Esophagus muscularis mucosa (tissue), 4 donors: ENCODE measurements at regions not wholly inside any gene's neighbourhood (a gene's known extent, or its start where the extent isn't known, plus 50 kb on each side); places are given as distances from the start of the nearest gene placed in this dataset.

ENCODE experiments used
- DNase-seq: peaks from one replicate; pipeline ENCODE4 v3.0.0-alpha.2; 2017; ENCODE audit errors: extremely low spot score
- H3K27ac ChIP-seq, 4 donors: fragments of 200-600 bp; sonication (generic); replicated peaks in 1 of 4; 1 replicate in 3 of 4; 2 replicates in 1 of 4; pipeline ENCODE4 v1.5.1; 2016 to 2019; ENCODE audit warnings: mild to moderate bottlenecking in 1 of 4
- H3K27me3 ChIP-seq, 4 donors: fragments of 200-600 bp; sonication (generic); one replicate each; pipeline versions ENCODE4 v1.5.1 to v1.6.0; 2016 to 2019
- H3K36me3 ChIP-seq, 4 donors: fragments of 200-600 bp; sonication (generic); one replicate each; pipeline ENCODE4 v1.5.1; 2016 to 2019
- H3K4me1 ChIP-seq, 4 donors: fragments of 200-600 bp; sonication (generic); one replicate each; pipeline ENCODE4 v1.5.1; 2016 to 2019
- H3K4me3 ChIP-seq, 4 donors: fragments of 200-600 bp; sonication (generic); 1 replicate in 2 of 4; 2 replicates in 2 of 4; pipeline ENCODE4 v1.5.1; 2016 to 2019; ENCODE audit warnings: mild to moderate bottlenecking in 4 of 4, moderate library complexity in 1 of 4
- H3K9me3 ChIP-seq, 4 donors: fragments of 200-600 bp; sonication (generic); 1 replicate in 3 of 4; 2 replicates in 1 of 4; pipeline ENCODE4 v1.5.1; 2016 to 2019
- CTCF ChIP-seq, 3 experiments: fragments of 200-600 bp in 2 of 3; fragments of 450-650 bp in 1 of 3; sonication (generic) in 2 of 3; IDR thresholded peaks; one replicate each; pipeline ENCODE4 v1.5.1; 2017 to 2019; ENCODE audit warnings: antibody characterized with exemption in 3 of 3, mild to moderate bottlenecking in 2 of 3, moderate library complexity in 1 of 3
- EP300 ChIP-seq: sonication (generic); formaldehyde crosslinking; IDR thresholded peaks from one replicate; pipeline ENCODE4 v1.6.1; 2017; ENCODE audit warnings: antibody characterized with exemption
- POLR2A ChIP-seq: fragments of 450-650 bp; IDR thresholded peaks from one replicate; pipeline ENCODE4 v1.6.1; 2017; ENCODE audit warnings: antibody characterized with exemption, moderate library complexity, mild to moderate bottlenecking, low read depth
- POLR2AphosphoS5 ChIP-seq, 2 donors: sonication (generic); formaldehyde crosslinking; IDR thresholded peaks; one replicate each; pipeline ENCODE4 v1.6.1; 2017; ENCODE audit warnings: antibody characterized with exemption in 2 of 2
- WGBS: methylation state at CpG from one replicate; pipeline ENCODE4 v1.1.5; 2018; 5-methylcytosine and 5-hydroxymethylcytosine counted together
- intact Hi-C: fragments of 100-400 bp; cut with DNase I; formaldehyde crosslinking; loops from one replicate; pipeline ENCODE4 v1.15.1; 2023

DNA sequence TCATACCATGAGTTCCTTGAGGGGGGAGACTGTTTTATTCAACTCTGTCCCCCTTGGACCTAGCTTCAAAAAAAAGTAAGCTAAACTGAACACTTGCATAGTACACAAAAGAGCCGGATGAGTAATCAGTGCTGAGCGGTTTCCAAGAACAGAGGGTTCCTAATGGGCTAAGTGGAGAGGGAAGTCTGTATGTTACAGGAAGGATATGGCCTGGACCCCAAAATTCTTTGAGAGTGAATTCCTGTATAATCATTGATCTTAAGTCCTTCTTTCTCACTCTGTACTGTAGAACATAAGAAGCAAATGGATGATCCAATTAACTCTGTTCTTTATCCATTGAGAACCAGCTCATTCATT lies 324.7 kb upstream of the CNR1 start:
- 72% methylated on average over 2 of the region's 2 CpGs for WGBS
- intact Hi-C loops, result no loop called here

GRCh38 chr6:88490195-88490907 lies 324.2 kb upstream of the CNR1 start:
- no peak for DNase-seq
- Histone ChIP-seq H3K4me3 (no peak overlapping the region), H3K27me3 (no peaks in the 10 kb centered on the region), H3K36me3 (no peaks in the 10 kb centered on the region), H3K4me1 (no peaks in the 10 kb centered on the region), H3K9me3 (peaks cover 0 to 6% (median 0%) of the 10 kb centered on the region in 4 donors), H3K27ac (no peak overlapping the region)
- no peak for TF ChIP-seq EP300
- no peak for TF ChIP-seq POLR2AphosphoS5 (IDR thresholded peaks at IDR 0.05)
- no peak for TF ChIP-seq CTCF (IDR thresholded peaks at IDR 0.05)
- TF ChIP-seq POLR2A, result no peak
- 77% methylated on average over 6 of the region's 6 CpGs for WGBS
- intact Hi-C loops, result no loop called here

More for the DNA sequence above, 324.7 kb upstream of the CNR1 start:
- H3K27me3 ChIP-seq, result no peaks in the 10 kb centered on the region
- H3K4me1 ChIP-seq, result no peaks in the 10 kb centered on the region
- no peaks in the 10 kb centered on the region for H3K36me3 ChIP-seq
- DNase-seq, result no peak
- H3K9me3 ChIP-seq, result peaks cover 0 to 6% (median 0%) of the 10 kb centered on the region in 4 donors
- no peak overlapping the region for H3K4me3 ChIP-seq
- no peak overlapping the region for H3K27ac ChIP-seq
- no peak for TF ChIP-seq CTCF (IDR thresholded peaks at IDR 0.05)
- no peak for TF ChIP-seq POLR2A
- no peak for TF ChIP-seq POLR2AphosphoS5 (IDR thresholded peaks at IDR 0.05)
- TF ChIP-seq EP300, result no peak

GRCh38 chr6:88483424-88483823 lies 317.3 kb upstream of the CNR1 start:
- H3K4me3 ChIP-seq, result no peak overlapping the region
- H3K27ac ChIP-seq, result no peak overlapping the region
- 79% methylated on average over 2 of the region's 2 CpGs for WGBS
- DNase-seq, result no peak
- TF ChIP-seq CTCF (IDR thresholded peaks at IDR 0.05) (no peak), EP300 (no peak), POLR2A (no peak), POLR2AphosphoS5 (IDR thresholded peaks at IDR 0.05) (no peak)
- no peaks in the 10 kb centered on the region for H3K27me3 ChIP-seq
- no peaks in the 10 kb centered on the region for H3K36me3 ChIP-seq
- peaks cover 0 to 9% (median 0%) of the 10 kb centered on the region in 4 donors for H3K9me3 ChIP-seq
- no peaks in the 10 kb centered on the region for H3K4me1 ChIP-seq
- intact Hi-C loops, result no loop called here

DNA sequence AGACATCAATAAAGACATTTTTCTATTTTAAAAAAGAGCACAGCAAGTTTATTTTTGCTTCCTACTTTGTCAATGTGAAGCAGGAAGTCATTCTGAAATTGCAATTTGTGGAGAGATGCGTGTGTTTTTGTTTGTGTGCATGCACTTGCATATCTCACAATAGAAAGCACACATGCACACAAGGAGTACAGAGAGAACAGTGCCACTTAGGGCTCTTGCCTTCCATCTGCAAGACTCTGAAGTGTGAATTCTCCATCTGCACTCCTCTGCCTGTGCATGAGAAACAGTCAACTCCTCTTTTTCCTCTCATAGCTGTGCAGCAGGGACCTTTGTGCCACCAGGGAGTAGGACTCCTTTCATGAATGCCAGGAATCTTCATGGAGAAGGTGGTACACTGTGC lies 316.3 kb upstream of the CNR1 start:
- intact Hi-C loops, result no loop called here
- no peak for TF ChIP-seq CTCF (IDR thresholded peaks at IDR 0.05)
- TF ChIP-seq EP300, result no peak
- TF ChIP-seq POLR2A, result no peak
- no peak for TF ChIP-seq POLR2AphosphoS5 (IDR thresholded peaks at IDR 0.05)
- Histone ChIP-seq H3K27me3 (no peaks in the 10 kb centered on the region), H3K27ac (no peak overlapping the region), H3K9me3 (peaks cover 0 to 9% (median 0%) of the 10 kb centered on the region in 4 donors), H3K4me1 (no peaks in the 10 kb centered on the region), H3K36me3 (no peaks in the 10 kb centered on the region), H3K4me3 (no peak overlapping the region)
- 67% methylated on average over 1 of the region's 1 CpG for WGBS
- no peak for DNase-seq

DNA sequence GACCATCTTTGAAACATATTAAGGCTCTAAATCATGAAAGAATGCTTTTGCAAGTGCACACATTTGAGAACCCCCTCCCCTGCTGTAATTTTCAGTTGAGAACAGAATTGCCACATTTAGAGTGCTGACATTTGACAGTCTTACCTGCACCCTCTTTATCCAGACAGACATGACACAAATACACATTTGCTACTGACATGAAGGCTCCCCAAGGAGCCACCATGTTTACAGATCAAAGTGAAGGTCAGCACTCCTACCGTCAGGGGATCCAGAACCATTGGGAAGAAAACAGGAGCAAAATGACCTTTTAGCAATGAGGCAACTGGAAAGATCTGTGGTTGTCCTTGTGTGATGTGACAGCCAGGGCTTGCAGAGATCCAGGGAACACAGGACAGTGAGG lies 315.4 kb upstream of the CNR1 start:
- Histone ChIP-seq H3K36me3 (no peaks in the 10 kb centered on the region), H3K9me3 (peaks cover 0 to 9% (median 0%) of the 10 kb centered on the region in 4 donors), H3K27ac (no peak overlapping the region), H3K4me3 (no peak overlapping the region), H3K27me3 (no peaks in the 10 kb centered on the region), H3K4me1 (no peaks in the 10 kb centered on the region)
- TF ChIP-seq EP300 (no peak), CTCF (IDR thresholded peaks at IDR 0.05) (no peak), POLR2AphosphoS5 (IDR thresholded peaks at IDR 0.05) (no peak)
- no peak for DNase-seq
- intact Hi-C loops, result no loop called here
- 50% methylated on average over 1 of the region's 1 CpG for WGBS
